ENCODE measurements at regions not wholly inside any gene's neighbourhood (a gene's known extent, or its start where the extent isn't known, plus 50 kb on each side); places are given as distances from the start of the nearest gene placed in this dataset.

- no peak for TF ChIP-seq TFAP4 (IDR thresholded peaks at IDR 0.05; ENCODE audit: borderline replicate concordance, low read depth)
- no peak for TF ChIP-seq GZF1 (CRISPR knock-in tag; IDR thresholded peaks at IDR 0.05)
- TF ChIP-seq EEA1 (CRISPR knock-in tag; IDR thresholded peaks at IDR 0.05; ENCODE audit: borderline replicate concordance) = no peak
- no peak for TF ChIP-seq ZNF841 (CRISPR knock-in tag; IDR thresholded peaks at IDR 0.05; ENCODE audit: borderline replicate concordance)
- TF ChIP-seq HMG20A (CRISPR knock-in tag; IDR thresholded peaks at IDR 0.05; ENCODE audit: borderline replicate concordance) = no peak
- TF ChIP-seq SRF (IDR thresholded peaks at IDR 0.05; ENCODE audit: low read depth, low read length) = no peak
- TF ChIP-seq KAT2B (IDR thresholded peaks at IDR 0.05; ENCODE audit: borderline replicate concordance, low read depth, low read length) = no peak
- TF ChIP-seq, protein P1, sequence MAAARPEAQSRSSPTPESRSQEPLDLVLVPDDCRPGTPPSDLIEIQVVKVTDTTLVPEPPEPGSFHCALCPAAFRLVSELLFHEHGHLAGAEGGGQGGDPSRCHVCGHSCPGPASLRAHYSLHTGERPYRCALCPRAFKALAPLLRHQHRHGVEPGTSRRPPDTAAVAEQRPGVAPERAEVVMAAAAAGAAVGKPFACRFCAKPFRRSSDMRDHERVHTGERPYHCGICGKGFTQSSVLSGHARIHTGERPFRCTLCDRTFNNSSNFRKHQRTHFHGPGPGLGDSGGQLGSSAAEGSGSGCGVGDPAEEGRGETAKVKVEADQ (CRISPR knock-in tag; IDR thresholded peaks at IDR 0.05; ENCODE audit: borderline replicate concordance) = no peak
- TF ChIP-seq, protein P2, sequence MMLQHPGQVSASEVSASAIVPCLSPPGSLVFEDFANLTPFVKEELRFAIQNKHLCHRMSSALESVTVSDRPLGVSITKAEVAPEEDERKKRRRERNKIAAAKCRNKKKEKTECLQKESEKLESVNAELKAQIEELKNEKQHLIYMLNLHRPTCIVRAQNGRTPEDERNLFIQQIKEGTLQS (CRISPR knock-in tag; IDR thresholded peaks at IDR 0.05) = no peak
- no peak for TF ChIP-seq SOX6 (IDR thresholded peaks at IDR 0.05)
- TF ChIP-seq SOX6 (CRISPR knock-in tag; IDR thresholded peaks at IDR 0.05) = no peak
Measured at GRCh38 chr12:107229827-107230226, 136.5 kb upstream of the CRY1 start (continued).

GRCh38 chr12:107231303-107231702 is 138.0 kb upstream of the CRY1 start:
- DNase-seq (ENCODE audit: low spot score) = no peak
- Histone ChIP-seq H3K27me3 (ENCODE audit: control insufficient read depth in 1 of 2, insufficient read depth in 2 of 2, low read length in 2 of 2) (peaks cover 1 to 18% of the 10 kb centered on the region in 2 experiments; a peak in 3 of 5 replicates), H3K9me3 (ENCODE audit: low read length) (no peaks in the 10 kb centered on the region), H3K4me2 (ENCODE audit: low read depth, low read length) (no peak overlapping the region), H3K36me3 (replicated peaks in 1 of 2; ENCODE audit: control insufficient read depth in 1 of 2, insufficient read depth in 2 of 2, low read length in 2 of 2) (no peaks in the 10 kb centered on the region), H3K4me1 (ENCODE audit: insufficient read depth, low read length) (no peaks in the 10 kb centered on the region), H2AFZ (ENCODE audit: low read length) (no peak overlapping the region), H3K27ac (ENCODE audit: extremely low read length, insufficient read depth, low read length) (no peak overlapping the region), H3K79me2 (ENCODE audit: insufficient read depth, low read length) (no peaks in the 10 kb centered on the region), H4K20me1 (ENCODE audit: insufficient read depth, low read length) (no peaks in the 10 kb centered on the region), H3K4me3 (replicated peaks in 1 of 3; ENCODE audit: insufficient read depth in 1 of 3, low read depth in 2 of 3, low read length in 3 of 3) (no peak overlapping the region), H3K9ac (ENCODE audit: insufficient read depth, low read depth, low read length) (no peak overlapping the region)
- BruUV-seq (replicated peaks) = no TSS peak
- in situ Hi-C loops (cut with HindIII; ENCODE audit: extremely low pct_ligation_motif_present, low pct_unique_long_range_greater_than_20kb) (no loop called here), intact Hi-C loops (cut with micrococcal nuclease; ENCODE audit: unreplicated experiment) (no loop called here)
- CTCF ChIA-PET (ENCODE audit: low intra/inter-chr PET ratio, low total read pairs) = no interaction called here
- no peak for FAIRE-seq
- 23% methylated on average over 5 of the region's 11 CpGs for WGBS (ENCODE audit: low lambda C conversion rate)
- POLR2A ChIA-PET = no interaction called here
- no peak for ATAC-seq
- TF ChIP-seq TOE1 (CRISPR knock-in tag; IDR thresholded peaks at IDR 0.05) (no peak), PCBP1 (IDR thresholded peaks at IDR 0.05; ENCODE audit: borderline replicate concordance, low read depth, low read length) (no peak), STAG1 (CRISPR knock-in tag; IDR thresholded peaks at IDR 0.05) (no peak), ZNF30 (CRISPR knock-in tag; IDR thresholded peaks at IDR 0.05) (no peak), THAP11 (CRISPR knock-in tag; IDR thresholded peaks at IDR 0.05) (no peak), REL (CRISPR knock-in tag; conservative IDR thresholded peaks at IDR 0.05) (no peak), CEBPG (CRISPR knock-in tag; IDR thresholded peaks at IDR 0.05) (no peak), HES4 (CRISPR knock-in tag; IDR thresholded peaks at IDR 0.05; ENCODE audit: borderline replicate concordance) (no peak), WIZ (CRISPR knock-in tag; IDR thresholded peaks at IDR 0.05) (no peak), TEAD3 (CRISPR knock-in tag; optimal IDR thresholded peaks at IDR 0.05; ENCODE audit: borderline replicate concordance) (no peak), KDM1A (CRISPR knock-in tag; IDR thresholded peaks at IDR 0.05) (no peak), CEBPZ (IDR thresholded peaks at IDR 0.05; ENCODE audit: low read length) (no peak), ZNF3 (CRISPR knock-in tag; IDR thresholded peaks at IDR 0.05) (no peak)
